COLO829 (cell line): ENCODE measurements at regions not wholly inside any gene's neighbourhood (a gene's known extent, or its start where the extent isn't known, plus 50 kb on each side); places are given as distances from the start of the nearest gene placed in this dataset.

Experiments used
- DNase-seq: peaks from one replicate; pipeline ENCODE4 v3.0.0; 2012; ENCODE audit warnings: low spot score

DNA sequence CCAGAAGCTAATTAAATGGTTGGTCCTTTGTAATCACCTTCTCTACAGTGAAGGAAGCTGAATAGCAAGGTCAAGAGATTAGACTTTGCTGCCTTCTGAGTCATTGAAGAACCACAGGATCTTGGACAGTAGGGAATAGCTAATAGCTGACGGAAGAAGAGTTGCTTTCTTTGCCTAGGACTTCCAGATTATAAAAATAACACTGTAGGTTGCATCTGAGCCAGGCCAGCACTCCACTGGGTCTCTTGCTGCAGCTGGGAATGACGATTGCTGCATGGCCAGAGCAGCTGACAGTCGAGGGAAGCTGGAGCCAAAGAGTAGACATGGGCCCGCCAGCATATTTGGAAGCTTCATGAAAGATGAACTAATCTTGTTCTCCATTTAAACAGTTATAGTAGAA is 81.5 kb upstream of the KCNMB2 start:
- DNase-seq, result no peak

- DNase-seq, result no peak
Measured at GRCh38 chr3:178455226-178455625, 81.0 kb upstream of the KCNMB2 start.

GRCh38 chr3:178455946-178456345 is 80.3 kb upstream of the KCNMB2 start:
- DNase-seq, result no peak

- DNase-seq, result no peak
Measured at GRCh38 chr3:178456621-178457285, 79.5 kb upstream of the KCNMB2 start.

GRCh38 chr3:178457511-178457910 is 78.7 kb upstream of the KCNMB2 start:
- no peak for DNase-seq

DNA sequence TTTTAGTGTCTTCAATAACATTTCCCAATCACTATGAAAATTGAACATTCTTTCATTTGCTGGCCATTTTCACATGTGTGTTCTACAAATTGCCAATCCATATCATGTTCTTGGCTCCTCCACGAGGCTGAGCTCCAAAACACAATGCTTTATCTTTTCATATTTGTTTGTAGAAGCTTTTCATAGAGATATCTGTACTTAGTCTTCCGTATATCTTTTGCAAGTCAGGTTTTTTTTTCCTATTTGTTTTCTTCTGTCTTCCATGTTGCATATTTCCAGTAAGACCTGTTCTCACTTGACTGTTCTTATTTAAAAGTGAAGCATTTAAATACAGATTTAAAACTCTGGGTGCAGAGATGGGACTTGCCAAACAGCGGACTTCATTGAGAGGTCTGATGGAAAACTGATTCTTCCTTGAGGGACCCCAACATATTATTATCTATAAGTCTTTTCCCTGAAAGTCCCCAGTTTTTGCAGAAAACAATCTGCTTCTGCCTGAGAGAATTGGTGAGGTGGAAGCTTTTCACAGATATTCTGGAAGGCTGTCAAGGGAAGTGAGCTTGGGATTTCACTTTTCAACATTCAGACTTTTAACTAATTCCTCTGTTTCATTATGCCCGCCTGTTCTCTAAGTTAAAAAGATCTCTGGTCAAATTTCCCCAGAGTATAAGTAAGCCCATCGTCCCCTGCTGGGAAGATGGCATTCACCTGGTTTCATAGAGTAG is 77.8 kb upstream of the KCNMB2 start:
- no peak for DNase-seq

DNA sequence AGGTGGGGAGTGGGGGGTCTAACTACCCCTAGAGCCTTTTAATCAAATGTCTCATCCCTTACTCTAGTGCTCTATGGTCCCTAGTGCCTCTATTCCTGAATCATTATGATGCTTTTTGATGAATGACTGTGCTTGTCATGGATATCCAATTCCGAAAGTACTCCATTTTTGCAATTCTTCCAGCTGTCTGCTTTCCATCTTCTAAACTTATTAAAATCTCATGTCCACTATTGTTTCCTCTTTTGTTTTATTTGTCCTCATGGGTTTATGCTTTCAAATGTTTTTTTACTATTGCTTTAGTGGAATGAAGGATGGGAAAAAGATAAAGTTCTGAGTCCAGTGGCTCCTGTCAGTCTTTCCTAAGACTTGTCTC is 77.2 kb upstream of the KCNMB2 start:
- no peak for DNase-seq

- DNase-seq, result no peak
Measured at GRCh38 chr3:178465260-178466180, 70.7 kb upstream of the KCNMB2 start.

DNA sequence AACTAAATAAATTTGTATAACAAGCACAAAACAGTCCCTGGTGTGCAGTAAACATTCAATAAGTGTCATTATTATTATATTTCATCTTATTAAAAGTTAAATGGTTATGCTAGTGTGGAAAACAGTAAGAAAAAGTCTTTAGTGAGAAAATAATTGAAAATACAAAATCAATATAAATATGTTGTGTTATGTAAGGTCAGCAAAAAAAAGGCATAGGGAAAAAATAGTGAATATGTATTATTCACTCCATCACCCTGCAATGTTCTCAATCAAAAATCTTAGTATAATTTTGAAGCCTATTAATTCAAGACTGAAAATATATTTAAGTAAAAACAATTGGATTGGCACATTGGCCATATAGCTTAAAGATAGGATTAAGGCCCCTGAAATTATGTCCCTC is 63.3 kb upstream of the KCNMB2 start:
- no peak for DNase-seq

GRCh38 chr3:178474526-178474925 is 61.7 kb upstream of the KCNMB2 start:
- DNase-seq, result no peak

DNA sequence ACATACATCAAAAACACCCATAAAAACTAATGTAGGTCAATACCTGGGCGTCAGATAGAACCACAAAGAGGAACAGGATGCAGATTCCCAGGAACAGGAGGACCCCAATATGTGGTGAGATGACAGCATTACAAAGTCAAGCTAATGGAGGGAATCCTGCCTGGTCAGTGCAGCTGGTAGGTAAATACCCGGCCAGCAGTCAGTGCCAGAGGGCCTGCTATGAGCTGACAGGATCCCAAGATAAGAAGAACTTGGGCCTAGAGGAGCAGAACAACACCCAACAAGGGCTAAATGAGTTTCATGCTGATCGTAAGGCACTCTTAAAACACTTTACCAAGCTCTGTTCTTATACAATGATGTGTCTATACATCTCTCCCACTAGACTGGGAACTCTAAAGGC is 61.2 kb upstream of the KCNMB2 start:
- DNase-seq, result no peak

- DNase-seq, result no peak
Measured at GRCh38 chr3:178476886-178477285, 59.4 kb upstream of the KCNMB2 start.

DNA sequence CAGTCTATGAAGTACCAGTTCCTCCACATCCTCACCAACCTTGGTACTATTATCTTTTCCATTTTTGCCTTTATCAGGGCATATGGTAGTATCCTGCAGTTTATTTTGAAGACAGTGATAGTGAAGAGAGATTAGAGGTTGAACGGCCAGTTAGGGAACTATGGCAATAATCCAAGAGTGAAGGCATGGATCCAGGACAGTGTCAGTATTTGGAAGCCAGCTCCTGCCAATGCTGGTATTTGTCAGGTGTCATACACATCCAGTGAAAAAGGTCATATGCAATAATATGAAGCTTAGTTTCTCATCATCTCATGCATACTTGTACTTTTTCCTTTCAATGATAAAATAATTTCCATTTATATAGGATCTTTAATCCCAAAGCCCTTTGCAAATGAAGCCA is 56.8 kb upstream of the KCNMB2 start:
- no peak for DNase-seq

- DNase-seq, result no peak
Measured at GRCh38 chr3:178479860-178480259, 56.4 kb upstream of the KCNMB2 start.

GRCh38 chr3:178480274-178480673 is 56.0 kb upstream of the KCNMB2 start:
- no peak for DNase-seq

DNA sequence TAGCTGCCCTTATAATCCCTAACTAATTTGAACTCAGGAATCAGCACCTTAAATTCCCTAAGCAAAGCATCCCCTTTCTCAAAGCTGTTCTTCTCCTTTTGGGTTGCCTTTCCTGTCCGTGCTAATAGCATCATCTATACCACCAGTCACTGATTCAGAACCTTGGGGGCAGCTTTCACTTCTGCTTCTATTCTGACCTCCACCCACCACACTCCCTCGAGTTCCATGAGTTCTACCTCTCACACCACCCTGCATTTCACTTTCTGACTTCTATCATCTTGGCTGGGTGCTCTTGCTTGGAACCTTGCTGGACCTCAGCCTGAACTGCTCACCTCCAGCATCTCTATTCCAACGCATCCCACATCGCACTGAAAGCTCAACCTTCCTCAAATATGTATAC is 55.4 kb upstream of the KCNMB2 start:
- DNase-seq, result no peak

- no peak for DNase-seq
Measured at GRCh38 chr3:178482981-178483380, 53.3 kb upstream of the KCNMB2 start.

- no peak for DNase-seq
Measured at GRCh38 chr3:178483704-178484103, 52.5 kb upstream of the KCNMB2 start.

DNA sequence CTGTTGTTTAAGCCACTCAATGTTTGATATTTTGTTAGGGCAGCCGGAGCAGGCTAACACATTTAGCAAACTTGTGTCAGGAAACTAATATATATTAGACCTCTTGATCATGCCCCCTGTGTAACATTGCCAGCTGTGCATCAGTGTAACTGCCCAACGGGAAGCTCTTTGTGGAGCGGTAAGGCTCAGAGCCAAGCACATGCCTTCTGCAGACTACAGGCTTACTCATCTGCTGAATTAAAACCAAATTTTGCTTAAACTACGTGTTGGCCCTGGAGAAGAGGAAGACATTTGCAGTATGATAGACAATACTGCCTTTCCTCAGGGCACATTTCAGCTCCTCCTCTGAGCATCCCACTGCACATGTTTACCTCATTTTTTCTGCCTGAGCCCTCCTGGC is 50.5 kb upstream of the KCNMB2 start:
- no peak for DNase-seq
